ENCODE measurements at regions not wholly inside any gene's neighbourhood (a gene's known extent, or its start where the extent isn't known, plus 50 kb on each side); places are given as distances from the start of the nearest gene placed in this dataset.

DNA sequence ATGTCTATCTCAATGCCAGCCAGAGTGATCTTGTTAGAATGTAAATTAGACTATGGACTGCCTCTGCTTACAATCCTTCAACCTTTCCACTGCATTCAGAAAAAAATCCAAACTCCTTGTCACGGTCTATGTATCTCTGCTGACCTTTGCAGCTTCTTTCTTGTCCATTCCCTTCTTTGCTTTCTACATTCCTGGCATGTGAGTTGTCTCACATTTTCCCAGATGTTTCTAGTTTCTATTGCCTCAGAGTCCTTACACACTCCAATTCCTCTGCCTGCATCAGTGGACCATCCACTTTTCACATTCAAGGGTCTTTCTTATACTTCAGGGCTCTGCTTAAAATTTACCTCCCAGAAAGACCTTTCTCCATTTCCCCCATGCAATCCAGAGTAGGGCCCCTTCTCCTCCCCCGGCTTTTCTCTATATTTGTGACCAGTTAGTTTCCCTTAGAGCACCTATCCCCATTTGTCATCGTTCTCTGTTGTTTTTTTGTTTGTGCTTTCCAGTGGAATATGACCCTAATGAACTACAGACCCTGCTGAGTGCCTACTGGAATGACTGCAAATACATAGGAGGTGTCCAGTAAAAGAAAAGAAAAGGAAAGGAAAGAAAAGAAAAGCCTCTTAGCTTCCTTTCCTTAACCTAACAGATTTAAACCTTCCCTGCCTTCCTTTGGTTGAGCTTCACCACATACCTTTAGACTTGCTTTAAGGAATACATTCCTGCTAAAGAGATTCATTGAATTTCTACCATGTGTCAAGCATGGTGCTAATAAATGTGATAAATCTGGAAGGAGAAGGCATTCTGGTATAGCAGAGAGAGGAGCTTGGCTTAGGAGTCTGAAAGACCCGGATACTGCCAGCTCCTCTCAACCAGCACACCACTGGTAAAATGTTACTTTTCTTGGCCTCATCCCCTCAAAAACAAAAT lies 102.0 kb downstream of the DIRAS3 start:
- DNase-seq, result no peak

DNA sequence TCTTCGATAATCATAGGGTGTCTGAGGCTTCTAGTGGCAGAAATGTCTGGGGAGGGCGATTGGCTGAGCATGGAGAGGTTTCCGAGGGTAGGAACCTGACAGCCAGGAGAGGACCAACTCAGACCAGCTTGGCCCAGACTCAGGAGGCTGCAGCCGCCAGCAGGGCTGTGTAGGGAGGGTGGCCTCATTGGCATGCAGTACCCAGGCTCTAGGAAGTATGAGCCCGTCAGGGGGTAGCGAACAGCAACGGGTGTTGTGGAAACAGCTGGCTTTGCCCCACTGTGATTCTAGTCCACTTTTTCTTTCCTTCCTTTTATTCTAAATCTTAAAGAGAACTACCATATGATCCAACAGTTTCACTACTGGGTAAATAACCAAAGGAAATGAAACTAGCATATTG lies 103.3 kb downstream of the DIRAS3 start:
- no peak for DNase-seq

- DNase-seq, result no peak
Measured at GRCh38 chr1:67945733-67946374, 104.6 kb downstream of the DIRAS3 start.

DNA sequence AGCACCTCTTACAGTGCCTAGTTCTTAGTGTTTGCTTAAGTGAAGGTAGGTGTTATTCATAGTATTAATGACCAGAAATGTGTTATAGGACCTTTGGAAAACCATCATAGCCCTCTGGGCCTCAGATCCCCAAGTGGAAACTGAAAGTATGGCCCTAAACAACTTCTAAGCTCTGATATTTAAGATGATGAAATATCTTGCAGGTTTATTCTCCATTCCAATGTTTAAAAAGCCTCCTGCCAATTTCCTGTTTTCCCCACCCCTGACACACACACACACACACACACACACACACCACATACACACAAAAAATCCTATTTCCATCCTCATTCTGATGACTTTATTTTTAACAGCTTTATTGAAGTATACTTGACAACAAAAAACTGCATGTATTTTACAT lies 108.2 kb downstream of the DIRAS3 start:
- DNase-seq, result no peak

DNA sequence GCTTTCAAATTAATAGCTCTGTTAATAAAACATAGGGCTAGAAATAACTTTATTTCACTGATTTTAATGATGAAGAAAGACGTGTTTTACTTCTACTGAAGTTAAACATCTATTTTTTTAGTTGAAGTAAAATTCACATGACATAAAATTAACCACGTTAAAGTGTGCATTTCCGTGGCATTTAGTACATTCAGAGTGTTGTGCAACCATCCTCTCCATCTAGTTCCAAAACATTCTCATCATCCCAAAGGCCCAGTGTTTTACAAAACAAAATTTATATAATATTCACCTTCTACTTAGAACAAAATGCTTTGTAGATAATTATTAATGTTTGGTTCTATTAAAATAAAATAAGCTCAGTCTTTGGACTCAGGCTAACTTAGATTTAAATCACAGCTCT lies 108.5 kb upstream of the GNG12 start:
- no peak for DNase-seq

DNA sequence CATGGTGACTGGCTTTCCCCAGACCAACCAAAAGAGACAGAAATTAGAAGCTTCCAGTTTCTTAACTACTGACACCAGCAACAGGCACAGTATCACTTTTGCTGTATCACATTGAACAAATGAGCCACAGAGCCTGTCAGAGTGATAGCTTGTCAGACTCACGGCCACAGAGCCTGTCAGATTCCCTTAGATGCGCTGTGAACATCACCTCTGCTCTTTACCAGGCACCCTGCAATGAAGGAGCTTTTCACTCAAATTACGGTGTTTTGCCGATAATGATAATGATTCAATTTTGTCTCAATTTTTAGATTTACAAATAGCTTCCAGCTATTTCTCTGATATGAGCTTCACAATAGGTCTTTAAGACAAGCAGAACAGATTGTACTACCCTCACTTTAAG lies 107.9 kb upstream of the GNG12 start:
- DNase-seq, result no peak

DNA sequence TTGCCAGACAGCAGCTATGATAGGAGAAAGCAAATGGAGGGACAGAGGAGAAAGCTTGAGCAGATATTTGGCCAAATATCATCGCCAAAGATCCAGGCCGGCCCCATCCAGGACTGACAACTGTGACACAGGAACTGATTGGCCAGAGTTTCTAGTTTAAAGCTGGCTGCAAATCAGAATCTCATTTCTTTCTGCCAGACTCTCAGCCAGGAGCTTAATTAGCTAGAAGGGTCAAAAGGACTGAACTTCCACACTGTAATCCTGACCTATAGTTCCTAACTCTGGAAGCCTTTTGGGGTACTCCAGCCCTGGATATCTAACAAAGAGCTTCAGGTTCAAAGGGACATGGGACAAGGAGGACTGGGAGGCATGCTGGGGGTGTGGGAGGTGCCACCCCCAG lies 106.7 kb upstream of the GNG12 start:
- no peak for DNase-seq

DNA sequence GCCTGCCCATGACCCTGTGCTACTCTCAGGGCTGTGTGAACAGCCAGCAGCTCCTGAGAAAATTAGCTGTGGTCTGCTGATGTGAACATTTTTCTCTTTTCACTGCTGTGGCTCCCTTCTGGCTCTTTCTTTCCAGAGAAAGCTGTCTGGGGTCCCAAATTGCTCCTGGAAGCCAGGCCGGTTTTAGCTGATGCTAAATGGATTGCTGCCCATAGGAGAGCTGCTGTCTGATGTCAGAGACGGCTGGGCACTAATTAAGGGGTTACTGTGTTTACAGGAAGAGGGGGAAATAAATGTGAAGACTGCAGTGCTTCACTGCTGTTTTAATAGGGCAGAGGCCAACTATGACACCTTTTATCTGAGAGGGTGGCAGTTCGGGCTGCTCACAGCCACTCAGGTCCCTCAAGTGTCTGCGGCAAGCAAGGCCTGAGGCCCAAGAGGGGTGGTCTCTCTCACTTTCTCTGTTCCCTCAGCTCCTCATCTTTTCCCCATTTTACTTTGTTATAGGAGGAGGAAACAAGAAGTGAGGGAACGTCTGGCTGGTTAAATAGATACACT lies 106.0 kb upstream of the GNG12 start:
- DNase-seq, result no peak

- no peak for DNase-seq
Measured at GRCh38 chr1:67937651-67938050, 104.4 kb upstream of the GNG12 start.

GRCh38 chr1:67937010-67937409 lies 103.7 kb upstream of the GNG12 start:
- no peak for DNase-seq

DNA sequence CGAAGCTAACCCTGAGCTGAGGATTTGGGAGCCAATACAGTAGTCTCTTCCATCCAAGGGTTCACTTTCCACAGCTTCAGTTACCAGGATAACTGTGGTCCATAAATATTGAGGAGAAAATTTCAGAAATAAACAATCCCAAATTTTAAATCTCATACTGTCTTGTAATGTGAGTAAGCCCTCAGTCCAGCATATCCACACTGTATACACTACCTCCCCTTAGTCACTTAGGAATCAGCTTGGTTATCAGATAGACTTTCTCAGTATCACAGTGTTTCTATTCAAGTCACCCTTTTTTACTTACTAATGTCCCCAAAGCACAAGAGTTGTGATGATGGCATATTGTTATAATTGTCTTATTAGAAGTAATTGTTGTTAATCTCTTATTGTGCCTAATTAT lies 102.3 kb upstream of the GNG12 start:
- no peak for DNase-seq

GRCh38 chr1:67931198-67931597 lies 97.9 kb upstream of the GNG12 start:
- no peak for DNase-seq

GRCh38 chr1:67923074-67923473 lies 89.8 kb upstream of the GNG12 start:
- DNase-seq, result no peak

- no peak for DNase-seq
Measured at GRCh38 chr1:67921725-67922489, 88.6 kb upstream of the GNG12 start.

DNA sequence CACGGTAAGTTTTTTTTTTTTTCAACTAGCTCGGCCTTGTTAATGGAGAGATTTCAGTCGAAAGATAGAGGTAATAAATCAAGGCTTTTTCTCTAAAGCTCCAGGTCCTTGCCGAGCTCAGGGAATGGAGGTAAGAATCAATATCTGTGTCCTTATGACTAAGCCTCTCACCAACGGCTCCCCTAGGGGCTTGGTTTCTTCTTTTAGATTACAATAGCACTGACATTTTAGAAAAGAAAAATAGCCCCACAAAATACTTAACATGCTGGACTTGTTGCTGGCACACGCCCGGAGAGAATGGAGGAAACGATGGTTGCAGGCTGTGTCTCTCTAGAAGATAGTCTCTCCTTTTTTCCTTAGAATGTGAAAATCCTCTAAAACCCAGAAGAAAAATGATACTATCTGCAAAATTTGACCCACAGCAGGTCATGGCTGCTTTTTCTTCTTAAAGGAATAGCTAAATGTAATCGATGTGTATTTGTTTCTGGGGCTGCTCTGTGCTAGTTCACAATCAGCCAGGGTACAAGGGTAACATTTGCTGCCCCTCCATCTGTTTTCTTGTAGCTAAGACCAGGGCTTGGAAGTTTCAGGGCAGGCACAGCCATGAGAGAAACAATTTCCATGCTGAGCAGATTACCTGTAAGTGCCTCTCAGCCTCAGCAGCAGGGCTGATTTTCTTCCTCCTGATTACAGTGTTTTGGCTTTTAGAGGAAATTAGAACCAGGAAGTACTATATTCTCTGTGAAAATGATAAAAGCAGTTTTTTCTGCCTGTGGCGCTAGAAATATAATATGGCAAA lies 86.2 kb upstream of the GNG12 start:
- no peak for DNase-seq

- DNase-seq, result no peak
Measured at GRCh38 chr1:67918067-67918466, 84.8 kb upstream of the GNG12 start.

- no peak for DNase-seq
Measured at GRCh38 chr1:67917006-67917405, 83.7 kb upstream of the GNG12 start.

DNA sequence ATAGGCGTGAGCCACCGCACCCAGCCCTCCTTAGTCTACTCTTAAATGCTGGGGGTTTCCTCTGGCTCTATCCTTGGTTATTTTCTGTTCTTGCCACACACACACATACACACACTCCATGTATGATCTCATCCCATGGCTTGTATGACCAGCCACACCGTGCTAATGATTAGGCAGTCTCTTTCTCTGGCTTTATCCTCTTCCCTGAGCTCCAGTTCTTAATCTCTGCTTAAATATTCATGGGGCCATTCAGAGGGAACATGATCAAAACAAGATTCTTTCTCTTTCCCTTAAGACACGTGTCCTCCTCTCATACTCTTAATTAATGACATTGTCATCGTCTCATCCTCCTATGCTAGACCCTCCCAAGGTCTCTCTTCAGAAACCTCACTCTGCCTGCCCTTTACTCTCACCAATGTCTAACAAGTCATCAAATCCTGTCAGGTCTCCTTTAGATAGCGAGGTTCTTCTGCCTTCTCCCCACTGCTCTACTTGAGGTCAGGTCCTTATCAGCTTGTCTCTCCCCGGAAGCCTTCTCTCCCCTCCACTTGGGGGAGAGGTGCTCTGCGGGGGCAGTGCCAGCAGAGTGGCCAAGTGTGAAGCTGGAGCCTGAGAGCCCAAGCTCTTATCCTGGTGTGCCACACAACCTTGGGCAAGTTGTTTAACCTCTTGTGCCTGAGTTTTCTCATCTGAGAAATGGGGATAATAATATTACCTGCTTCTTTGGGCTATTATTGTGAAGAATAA lies 83.0 kb upstream of the GNG12 start:
- DNase-seq, result no peak

DNA sequence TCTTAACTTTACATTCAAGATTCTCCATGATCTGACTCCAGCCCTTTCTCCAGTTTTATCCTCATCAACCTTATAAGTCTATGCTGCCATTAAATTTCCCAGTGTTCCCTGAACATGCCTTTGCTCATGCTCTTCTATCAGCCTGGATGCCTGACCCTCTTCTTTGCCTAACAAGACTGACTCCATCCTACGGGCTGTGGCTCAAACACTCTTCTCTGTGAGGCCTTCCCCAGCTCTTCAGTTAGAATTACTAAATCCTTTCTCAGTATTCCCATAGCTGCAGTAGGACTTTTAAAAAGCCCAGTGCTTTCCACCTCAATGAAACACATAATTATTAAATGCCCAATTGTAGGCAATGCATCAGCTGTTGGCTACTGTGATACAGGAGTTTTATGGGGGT lies 76.5 kb upstream of the GNG12 start:
- DNase-seq, result no peak

GRCh38 chr1:67908250-67908936 lies 75.1 kb upstream of the GNG12 start:
- no peak for DNase-seq

Measured in right lung (tissue), 2 donors.